Prostate gland (tissue), 2 donors: ENCODE measurements at regions not wholly inside any gene's neighbourhood (a gene's known extent, or its start where the extent isn't known, plus 50 kb on each side); places are given as distances from the start of the nearest gene placed in this dataset.

Experiments used
- DNase-seq: peaks from one replicate; pipeline ENCODE4 v3.0.0-alpha.2; 2019; ENCODE audit warnings: low spot score
- H3K27ac ChIP-seq, 2 donors: fragments of 200-600 bp; sonication (generic); 2 replicates each; pipeline ENCODE4 v1.5.1; 2017 to 2019
- H3K27me3 ChIP-seq: fragments of 200-600 bp; sonication (generic); replicated peaks from 2 replicates; pipeline ENCODE4 v1.5.1; 2019; ENCODE audit not compliant: insufficient read depth
- H3K36me3 ChIP-seq, 2 donors: fragments of 200-600 bp; sonication (generic); 1 replicate in 1 of 2; 2 replicates in 1 of 2; pipeline versions ENCODE4 v1.5.1 to v1.8.1; 2017 to 2019
- H3K4me1 ChIP-seq: fragments of 200-600 bp; sonication (generic); replicated peaks from 2 replicates; pipeline ENCODE4 v1.5.1; 2019
- H3K4me3 ChIP-seq, 2 donors: fragments of 200-600 bp; sonication (generic); 2 replicates each; pipeline ENCODE4 v1.5.1; 2017 to 2019
- H3K9me3 ChIP-seq: fragments of 200-600 bp; sonication (generic); 2 replicates; pipeline ENCODE4 v1.5.1; 2017
- POLR2A ChIP-seq: fragments of 450-650 bp; IDR thresholded peaks from one replicate; pipeline ENCODE4 v1.6.1; 2016; ENCODE audit warnings: antibody characterized with exemption, mild to moderate bottlenecking
- POLR2AphosphoS5 ChIP-seq: sonication (generic); formaldehyde crosslinking; IDR thresholded peaks from one replicate; pipeline ENCODE4 v1.6.1; 2017; ENCODE audit warnings: antibody characterized with exemption
- WGBS: methylation state at CpG from one replicate; pipeline ENCODE4 v1.1.5; 2018; 5-methylcytosine and 5-hydroxymethylcytosine counted together
- intact Hi-C: fragments of 100-400 bp; cut with DNase I; formaldehyde crosslinking; loops from one replicate; pipeline ENCODE4 v1.14.2; 2022
- TF ChIP-seq, protein P1 (sequence below), 4 experiments: fragments of 200-600 bp in 2 of 4; fragments of 450-650 bp in 2 of 4; sonication (generic) in 2 of 4; IDR thresholded peaks; 1 replicate in 3 of 4; 2 replicates in 1 of 4; pipeline ENCODE4 v1.5.1; 2016 to 2019; ENCODE audit warnings: antibody characterized with exemption in 4 of 4, mild to moderate bottlenecking in 2 of 4, moderate library complexity in 2 of 4

- TF ChIP-seq POLR2A, result no peak
- TF ChIP-seq, protein P1, sequence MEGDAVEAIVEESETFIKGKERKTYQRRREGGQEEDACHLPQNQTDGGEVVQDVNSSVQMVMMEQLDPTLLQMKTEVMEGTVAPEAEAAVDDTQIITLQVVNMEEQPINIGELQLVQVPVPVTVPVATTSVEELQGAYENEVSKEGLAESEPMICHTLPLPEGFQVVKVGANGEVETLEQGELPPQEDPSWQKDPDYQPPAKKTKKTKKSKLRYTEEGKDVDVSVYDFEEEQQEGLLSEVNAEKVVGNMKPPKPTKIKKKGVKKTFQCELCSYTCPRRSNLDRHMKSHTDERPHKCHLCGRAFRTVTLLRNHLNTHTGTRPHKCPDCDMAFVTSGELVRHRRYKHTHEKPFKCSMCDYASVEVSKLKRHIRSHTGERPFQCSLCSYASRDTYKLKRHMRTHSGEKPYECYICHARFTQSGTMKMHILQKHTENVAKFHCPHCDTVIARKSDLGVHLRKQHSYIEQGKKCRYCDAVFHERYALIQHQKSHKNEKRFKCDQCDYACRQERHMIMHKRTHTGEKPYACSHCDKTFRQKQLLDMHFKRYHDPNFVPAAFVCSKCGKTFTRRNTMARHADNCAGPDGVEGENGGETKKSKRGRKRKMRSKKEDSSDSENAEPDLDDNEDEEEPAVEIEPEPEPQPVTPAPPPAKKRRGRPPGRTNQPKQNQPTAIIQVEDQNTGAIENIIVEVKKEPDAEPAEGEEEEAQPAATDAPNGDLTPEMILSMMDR (IDR thresholded peaks at IDR 0.05), result no peak
- no peak for TF ChIP-seq POLR2AphosphoS5
- Histone ChIP-seq H3K4me3 (no peak overlapping the region), H3K27me3 (no peaks in the 10 kb centered on the region), H3K4me1 (no peaks in the 10 kb centered on the region), H3K36me3 (no peaks in the 10 kb centered on the region), H3K27ac (no peak overlapping the region), H3K9me3 (no peaks in the 10 kb centered on the region)
- intact Hi-C loops, result no loop called here
- 59% methylated on average over 2 of the region's 2 CpGs for WGBS
- no peak for DNase-seq
Observed at GRCh38 chr6:103798166-103798565, 1061.6 kb downstream of the HACE1 start.

DNA sequence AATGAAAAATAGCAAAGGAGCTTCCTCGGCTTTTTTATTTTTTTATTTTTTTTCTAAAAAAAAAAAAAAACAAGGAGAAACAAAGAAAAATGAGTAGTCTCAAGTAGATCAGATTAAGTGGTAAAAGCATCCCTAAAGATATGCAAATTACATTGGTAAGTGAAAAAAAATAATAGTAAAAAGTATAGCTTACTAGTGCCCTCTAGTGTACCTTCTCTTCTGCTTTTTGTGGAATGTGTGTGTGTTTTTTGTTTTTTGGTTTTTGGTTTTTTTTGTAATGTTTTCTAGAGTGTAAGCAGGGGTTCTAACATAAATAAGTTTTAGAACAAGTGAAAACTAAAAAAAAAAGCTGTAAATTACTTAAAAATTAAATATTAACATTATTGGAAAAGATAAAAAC, 1062.0 kb downstream of the HACE1 start:
- no peaks in the 10 kb centered on the region for H3K36me3 ChIP-seq
- H3K27me3 ChIP-seq, result no peaks in the 10 kb centered on the region
- DNase-seq, result no peak
- H3K9me3 ChIP-seq, result no peaks in the 10 kb centered on the region
- H3K27ac ChIP-seq, result no peak overlapping the region
- intact Hi-C loops, result no loop called here
- WGBS, result 43% methylated on average over 1 of the region's 1 CpG
- no peak for TF ChIP-seq POLR2A
- no peak for TF ChIP-seq POLR2AphosphoS5
- TF ChIP-seq, protein P1 (IDR thresholded peaks at IDR 0.05), result no peak
- H3K4me1 ChIP-seq, result no peaks in the 10 kb centered on the region
- no peak overlapping the region for H3K4me3 ChIP-seq

DNA sequence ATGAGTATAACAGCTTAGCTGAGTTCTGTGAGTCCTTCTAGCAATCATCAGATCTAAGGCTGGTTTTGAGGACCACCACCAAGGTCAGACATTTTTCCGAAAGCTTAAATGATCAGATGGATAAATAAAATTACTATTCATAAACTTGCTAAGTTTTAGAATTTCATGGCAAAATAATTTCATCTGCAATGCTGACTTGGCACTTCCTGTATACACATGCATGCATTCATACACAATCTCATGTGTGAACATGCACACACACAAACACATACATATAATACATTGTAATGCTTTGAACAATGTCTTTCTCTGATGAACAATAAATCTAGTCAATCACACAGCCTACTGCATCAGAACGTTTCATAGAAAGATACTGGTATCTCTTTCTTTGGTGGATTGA, 1068.3 kb downstream of the HACE1 start:
- 80% methylated on average over 2 of the region's 2 CpGs for WGBS
- TF ChIP-seq POLR2AphosphoS5 (no peak), POLR2A (no peak)
- TF ChIP-seq, protein P1 (IDR thresholded peaks at IDR 0.05), result no peak

GRCh38 chr6:103784117-103784516, 1075.6 kb downstream of the HACE1 start:
- WGBS, result 58% methylated on average over 2 of the region's 2 CpGs
- H3K4me3 ChIP-seq, result no peak overlapping the region
- TF ChIP-seq POLR2A (no peak), POLR2AphosphoS5 (no peak)
- TF ChIP-seq, protein P1 (IDR thresholded peaks at IDR 0.05), result no peak
- no peaks in the 10 kb centered on the region for H3K9me3 ChIP-seq
- intact Hi-C loops, result no loop called here
- no peaks in the 10 kb centered on the region for H3K27me3 ChIP-seq
- H3K4me1 ChIP-seq, result no peaks in the 10 kb centered on the region
- no peak for DNase-seq
- no peaks in the 10 kb centered on the region for H3K36me3 ChIP-seq
- no peak overlapping the region for H3K27ac ChIP-seq

More for the DNA sequence above, 1068.3 kb downstream of the HACE1 start:
- no peaks in the 10 kb centered on the region for H3K4me1 ChIP-seq
- DNase-seq, result no peak
- intact Hi-C loops, result no loop called here
- no peaks in the 10 kb centered on the region for H3K36me3 ChIP-seq
- no peaks in the 10 kb centered on the region for H3K27me3 ChIP-seq
- H3K4me3 ChIP-seq, result no peak overlapping the region
- H3K27ac ChIP-seq, result no peak overlapping the region
- no peaks in the 10 kb centered on the region for H3K9me3 ChIP-seq

- Histone ChIP-seq H3K27ac (no peak overlapping the region), H3K36me3 (no peaks in the 10 kb centered on the region), H3K9me3 (no peaks in the 10 kb centered on the region), H3K4me3 (no peak overlapping the region), H3K4me1 (no peaks in the 10 kb centered on the region), H3K27me3 (no peaks in the 10 kb centered on the region)
- TF ChIP-seq, protein P1 (IDR thresholded peaks at IDR 0.05), result no peak
- TF ChIP-seq POLR2AphosphoS5 (no peak), POLR2A (no peak)
- DNase-seq, result no peak
- intact Hi-C loops, result no loop called here
- WGBS, result 13% methylated on average over 4 of the region's 4 CpGs
Observed at GRCh38 chr6:103783329-103783728, 1076.4 kb downstream of the HACE1 start.
